ENCODE measurements at regions not wholly inside any gene's neighbourhood (a gene's known extent, or its start where the extent isn't known, plus 50 kb on each side); places are given as distances from the start of the nearest gene placed in this dataset.

- no peak overlapping the region for H3K27ac ChIP-seq (ENCODE audit: low read depth, low read length)
- no CpG with 5 or more reads among the region's 1 CpG for WGBS (ENCODE audit: insufficient coverage)
- DNase-seq (ENCODE audit: low read depth in 4 of 6, low spot score in 6 of 6): no peak
- no peaks in the 10 kb centered on the region for H3K9me3 ChIP-seq (ENCODE audit: control insufficient read depth, insufficient read depth, low read length)
- no peaks in the 10 kb centered on the region for H3K4me1 ChIP-seq (ENCODE audit: control insufficient read depth, insufficient read depth, low read length)
- H3K36me3 ChIP-seq (ENCODE audit: control insufficient read depth, insufficient read depth, low read length): no peaks in the 10 kb centered on the region
- H3K4me3 ChIP-seq (ENCODE audit: low read depth, low read length): no peak overlapping the region
- no peaks in the 10 kb centered on the region for H3K27me3 ChIP-seq (ENCODE audit: control insufficient read depth, insufficient read depth, low read length)
These were observed 329.1 kb upstream of the ATP2B1 start for GRCh38 chr12:90037740-90038139.

GRCh38 chr12:90036637-90037036, 328.0 kb upstream of the ATP2B1 start:
- Histone ChIP-seq H3K4me1 (ENCODE audit: control insufficient read depth, insufficient read depth, low read length) (no peaks in the 10 kb centered on the region), H3K27ac (ENCODE audit: low read depth, low read length) (no peak overlapping the region), H3K4me3 (ENCODE audit: low read depth, low read length) (no peak overlapping the region), H3K9me3 (ENCODE audit: control insufficient read depth, insufficient read depth, low read length) (no peaks in the 10 kb centered on the region), H3K27me3 (ENCODE audit: control insufficient read depth, insufficient read depth, low read length) (no peaks in the 10 kb centered on the region), H3K36me3 (ENCODE audit: control insufficient read depth, insufficient read depth, low read length) (no peaks in the 10 kb centered on the region)
- no CpG with 5 or more reads among the region's 2 CpGs for WGBS (ENCODE audit: insufficient coverage)
- no peak for DNase-seq (ENCODE audit: low read depth in 4 of 6, low spot score in 6 of 6)

GRCh38 chr12:90030726-90031125, 322.1 kb upstream of the ATP2B1 start:
- no peak overlapping the region for H3K4me3 ChIP-seq (ENCODE audit: low read depth, low read length)
- no peaks in the 10 kb centered on the region for H3K27me3 ChIP-seq (ENCODE audit: control insufficient read depth, insufficient read depth, low read length)
- no peaks in the 10 kb centered on the region for H3K4me1 ChIP-seq (ENCODE audit: control insufficient read depth, insufficient read depth, low read length)
- no peak overlapping the region for H3K27ac ChIP-seq (ENCODE audit: low read depth, low read length)
- H3K36me3 ChIP-seq (ENCODE audit: control insufficient read depth, insufficient read depth, low read length): no peaks in the 10 kb centered on the region
- no peaks in the 10 kb centered on the region for H3K9me3 ChIP-seq (ENCODE audit: control insufficient read depth, insufficient read depth, low read length)
- DNase-seq (ENCODE audit: low read depth in 4 of 6, low spot score in 6 of 6): no peak

GRCh38 chr12:90029317-90029716, 320.7 kb upstream of the ATP2B1 start:
- 63% methylated on average over 2 of the region's 2 CpGs for WGBS (ENCODE audit: insufficient coverage)
- Histone ChIP-seq H3K4me3 (ENCODE audit: low read depth, low read length) (no peak overlapping the region), H3K36me3 (ENCODE audit: control insufficient read depth, insufficient read depth, low read length) (no peaks in the 10 kb centered on the region), H3K9me3 (ENCODE audit: control insufficient read depth, insufficient read depth, low read length) (no peaks in the 10 kb centered on the region), H3K4me1 (ENCODE audit: control insufficient read depth, insufficient read depth, low read length) (no peaks in the 10 kb centered on the region), H3K27me3 (ENCODE audit: control insufficient read depth, insufficient read depth, low read length) (no peaks in the 10 kb centered on the region), H3K27ac (ENCODE audit: low read depth, low read length) (no peak overlapping the region)
- DNase-seq (ENCODE audit: low read depth in 4 of 6, low spot score in 6 of 6): peak in 2 of 6 donors; percentile 54 to 67

GRCh38 chr12:90028635-90029051, 320.0 kb upstream of the ATP2B1 start:
- DNase-seq (ENCODE audit: low read depth in 4 of 6, low spot score in 6 of 6): peak in 1 of 6 donors; percentile 49

GRCh38 chr12:90027889-90028634, 319.4 kb upstream of the ATP2B1 start:
- Histone ChIP-seq H3K27ac (ENCODE audit: low read depth, low read length) (no peak overlapping the region), H3K4me1 (ENCODE audit: control insufficient read depth, insufficient read depth, low read length) (no peaks in the 10 kb centered on the region), H3K4me3 (ENCODE audit: low read depth, low read length) (no peak overlapping the region), H3K27me3 (ENCODE audit: control insufficient read depth, insufficient read depth, low read length) (no peaks in the 10 kb centered on the region), H3K9me3 (ENCODE audit: control insufficient read depth, insufficient read depth, low read length) (no peaks in the 10 kb centered on the region), H3K36me3 (ENCODE audit: control insufficient read depth, insufficient read depth, low read length) (no peaks in the 10 kb centered on the region)
- 83% methylated on average over 2 of the region's 5 CpGs for WGBS (ENCODE audit: insufficient coverage)
- DNase-seq (ENCODE audit: low read depth in 4 of 6, low spot score in 6 of 6): peak in 2 of 6 donors; percentile 47 to 56

More at GRCh38 chr12:90028635-90029051, 320.0 kb upstream of the ATP2B1 start:
- no peaks in the 10 kb centered on the region for H3K36me3 ChIP-seq (ENCODE audit: control insufficient read depth, insufficient read depth, low read length)
- no peaks in the 10 kb centered on the region for H3K4me1 ChIP-seq (ENCODE audit: control insufficient read depth, insufficient read depth, low read length)
- H3K4me3 ChIP-seq (ENCODE audit: low read depth, low read length): no peak overlapping the region
- no peaks in the 10 kb centered on the region for H3K27me3 ChIP-seq (ENCODE audit: control insufficient read depth, insufficient read depth, low read length)
- H3K9me3 ChIP-seq (ENCODE audit: control insufficient read depth, insufficient read depth, low read length): no peaks in the 10 kb centered on the region
- H3K27ac ChIP-seq (ENCODE audit: low read depth, low read length): no peak overlapping the region

GRCh38 chr12:90027041-90027440, 318.4 kb upstream of the ATP2B1 start:
- Histone ChIP-seq H3K27me3 (ENCODE audit: control insufficient read depth, insufficient read depth, low read length) (no peaks in the 10 kb centered on the region), H3K27ac (ENCODE audit: low read depth, low read length) (no peak overlapping the region), H3K9me3 (ENCODE audit: control insufficient read depth, insufficient read depth, low read length) (no peaks in the 10 kb centered on the region), H3K4me3 (ENCODE audit: low read depth, low read length) (no peak overlapping the region), H3K36me3 (ENCODE audit: control insufficient read depth, insufficient read depth, low read length) (no peaks in the 10 kb centered on the region), H3K4me1 (ENCODE audit: control insufficient read depth, insufficient read depth, low read length) (no peaks in the 10 kb centered on the region)
- no peak for DNase-seq (ENCODE audit: low read depth in 4 of 6, low spot score in 6 of 6)

GRCh38 chr12:90026516-90026915, 317.9 kb upstream of the ATP2B1 start:
- Histone ChIP-seq H3K9me3 (ENCODE audit: control insufficient read depth, insufficient read depth, low read length) (no peaks in the 10 kb centered on the region), H3K36me3 (ENCODE audit: control insufficient read depth, insufficient read depth, low read length) (no peaks in the 10 kb centered on the region), H3K27ac (ENCODE audit: low read depth, low read length) (no peak overlapping the region), H3K27me3 (ENCODE audit: control insufficient read depth, insufficient read depth, low read length) (no peaks in the 10 kb centered on the region), H3K4me1 (ENCODE audit: control insufficient read depth, insufficient read depth, low read length) (no peaks in the 10 kb centered on the region), H3K4me3 (ENCODE audit: low read depth, low read length) (no peak overlapping the region)
- 92% methylated on average over 2 of the region's 9 CpGs for WGBS (ENCODE audit: insufficient coverage)
- DNase-seq (ENCODE audit: low read depth in 4 of 6, low spot score in 6 of 6): no peak

- Histone ChIP-seq H3K4me3 (ENCODE audit: low read depth, low read length) (no peak overlapping the region), H3K27me3 (ENCODE audit: control insufficient read depth, insufficient read depth, low read length) (no peaks in the 10 kb centered on the region), H3K9me3 (ENCODE audit: control insufficient read depth, insufficient read depth, low read length) (no peaks in the 10 kb centered on the region), H3K27ac (ENCODE audit: low read depth, low read length) (no peak overlapping the region), H3K4me1 (ENCODE audit: control insufficient read depth, insufficient read depth, low read length) (no peaks in the 10 kb centered on the region), H3K36me3 (ENCODE audit: control insufficient read depth, insufficient read depth, low read length) (no peaks in the 10 kb centered on the region)
- 82% methylated on average over 6 of the region's 6 CpGs for WGBS (ENCODE audit: insufficient coverage)
- DNase-seq (ENCODE audit: low read depth in 4 of 6, low spot score in 6 of 6): peak in 1 of 6 donors; percentile 52
These were observed 315.6 kb upstream of the ATP2B1 start for GRCh38 chr12:90024262-90024661.

GRCh38 chr12:90023207-90023900, 314.7 kb upstream of the ATP2B1 start:
- DNase-seq (ENCODE audit: low read depth in 4 of 6, low spot score in 6 of 6): no peak
- no CpG with 5 or more reads among the region's 1 CpG for WGBS (ENCODE audit: insufficient coverage)
- no peak overlapping the region for H3K4me3 ChIP-seq (ENCODE audit: low read depth, low read length)
- H3K27ac ChIP-seq (ENCODE audit: low read depth, low read length): no peak overlapping the region
- H3K9me3 ChIP-seq (ENCODE audit: control insufficient read depth, insufficient read depth, low read length): no peaks in the 10 kb centered on the region
- no peaks in the 10 kb centered on the region for H3K27me3 ChIP-seq (ENCODE audit: control insufficient read depth, insufficient read depth, low read length)
- H3K4me1 ChIP-seq (ENCODE audit: control insufficient read depth, insufficient read depth, low read length): no peaks in the 10 kb centered on the region
- H3K36me3 ChIP-seq (ENCODE audit: control insufficient read depth, insufficient read depth, low read length): no peaks in the 10 kb centered on the region

Measured in spinal cord (tissue), 9 donors.